Natural killer cell treated with Interleukin-12 subunit alpha and Interleukin-12 subunit beta and Interleukin-15 and Interleukin-18, amount 100 ng/mL, for 72 hours (primary cell): ENCODE measurements at regions not wholly inside any gene's neighbourhood (a gene's known extent, or its start where the extent isn't known, plus 50 kb on each side); places are given as distances from the start of the nearest gene placed in this dataset.
A peak's percentile ranks its signal among the peaks of the same experiment; 100 is the strongest.
"Not testable (repeated sequence)": the region's sequence is repeated elsewhere in the genome, so short reads cannot be mapped to it uniquely, and the experiment has no call there.

ENCODE experiments used
- ATAC-seq, 2 donors: fragments of 150-1000 bp; cut with Tn5 transposase in 1 of 2; sonication (Bioruptor Pico), chemical (Tn5 transposase) in 1 of 2; 2 replicates each; pipeline ENCODE4 v1.10.0; 2021
- DNase-seq: peaks from one replicate; pipeline ENCODE4 v3.0.0; 2022; ENCODE audit warnings: low spot score
- H3K27ac Mint-ChIP-seq, 2 donors: 1 replicate in 1 of 2; 2 replicates in 1 of 2; pipeline ENCODE4 v1.8.0; 2022; ENCODE audit warnings: mixed read lengths in 2 of 2, mild to moderate bottlenecking in 1 of 2, moderate library complexity in 1 of 2
- H3K27me3 Mint-ChIP-seq, 2 donors: 1 replicate in 1 of 2; 2 replicates in 1 of 2; pipeline ENCODE4 v1.8.0; 2022; ENCODE audit warnings: mixed read lengths in 2 of 2
- H3K36me3 Mint-ChIP-seq: one replicate; pipeline ENCODE4 v1.8.0; 2022; ENCODE audit warnings: mixed read lengths
- H3K4me1 Mint-ChIP-seq, 2 donors: 1 replicate in 1 of 2; 2 replicates in 1 of 2; pipeline ENCODE4 v1.8.0; 2022; ENCODE audit warnings: low read depth in 2 of 2, mixed read lengths in 2 of 2, mild to moderate bottlenecking in 1 of 2
- H3K4me3 Mint-ChIP-seq: one replicate; pipeline ENCODE4 v1.8.0; 2022; ENCODE audit warnings: mixed read lengths
- H3K9me3 Mint-ChIP-seq: 2 replicates; pipeline ENCODE4 v1.8.0; 2022; ENCODE audit warnings: mixed read lengths

- no peak overlapping the region for H3K27ac Mint-ChIP-seq
- H3K27me3 Mint-ChIP-seq = no peaks in the 10 kb centered on the region
- no peaks in the 10 kb centered on the region for H3K36me3 Mint-ChIP-seq
- no peaks in the 10 kb centered on the region for H3K4me1 Mint-ChIP-seq
- H3K9me3 Mint-ChIP-seq = no peaks in the 10 kb centered on the region
- no peak for DNase-seq
- no peak for ATAC-seq
- no peak overlapping the region for H3K4me3 Mint-ChIP-seq
Measured at GRCh38 chr3:171522651-171523050, 62.4 kb upstream of the TNIK start.

GRCh38 chr3:171519423-171519822 is 59.2 kb upstream of the TNIK start:
- DNase-seq, H3K27me3 Mint-ChIP-seq, H3K36me3 Mint-ChIP-seq, H3K27ac Mint-ChIP-seq, ATAC-seq, H3K4me1 Mint-ChIP-seq, H3K4me3 Mint-ChIP-seq, H3K9me3 Mint-ChIP-seq: not testable (repeated sequence)

GRCh38 chr3:171516765-171517164 is 56.6 kb upstream of the TNIK start:
- no peak overlapping the region for H3K4me3 Mint-ChIP-seq
- H3K4me1 Mint-ChIP-seq = no peaks in the 10 kb centered on the region
- H3K36me3 Mint-ChIP-seq = no peaks in the 10 kb centered on the region
- no peaks in the 10 kb centered on the region for H3K9me3 Mint-ChIP-seq
- ATAC-seq (peak in 1 of 2 donors; percentile 53), DNase-seq (no peak)
- H3K27ac Mint-ChIP-seq = no peak overlapping the region
- H3K27me3 Mint-ChIP-seq = peaks cover 0 to 2% of the 10 kb centered on the region in 2 donors

DNA sequence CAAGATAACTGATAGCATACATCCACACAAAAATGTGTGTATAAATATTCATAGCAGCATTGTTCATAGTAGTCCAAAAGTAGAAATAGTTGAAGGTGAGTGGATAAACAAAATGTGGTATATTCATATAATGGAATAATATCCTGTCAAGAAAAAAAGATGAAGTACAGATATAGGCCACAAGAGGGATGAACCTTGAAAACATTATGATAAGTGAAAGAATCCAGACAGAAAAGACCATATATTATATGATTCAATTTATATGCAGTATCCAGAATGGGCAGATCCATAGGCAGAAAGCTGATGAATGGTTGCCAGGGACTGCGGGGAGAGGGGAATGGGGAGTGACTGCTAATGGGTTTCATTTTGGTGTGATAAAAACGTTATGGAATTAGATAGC is 54.3 kb upstream of the TNIK start:
- ATAC-seq (no peak), DNase-seq (no peak)
- Mint-ChIP-seq H3K9me3 (no peaks in the 10 kb centered on the region), H3K4me3 (no peak overlapping the region), H3K27me3 (peaks cover 0 to 2% of the 10 kb centered on the region in 2 donors), H3K4me1 (no peaks in the 10 kb centered on the region), H3K36me3 (no peaks in the 10 kb centered on the region), H3K27ac (no peak overlapping the region)

DNA sequence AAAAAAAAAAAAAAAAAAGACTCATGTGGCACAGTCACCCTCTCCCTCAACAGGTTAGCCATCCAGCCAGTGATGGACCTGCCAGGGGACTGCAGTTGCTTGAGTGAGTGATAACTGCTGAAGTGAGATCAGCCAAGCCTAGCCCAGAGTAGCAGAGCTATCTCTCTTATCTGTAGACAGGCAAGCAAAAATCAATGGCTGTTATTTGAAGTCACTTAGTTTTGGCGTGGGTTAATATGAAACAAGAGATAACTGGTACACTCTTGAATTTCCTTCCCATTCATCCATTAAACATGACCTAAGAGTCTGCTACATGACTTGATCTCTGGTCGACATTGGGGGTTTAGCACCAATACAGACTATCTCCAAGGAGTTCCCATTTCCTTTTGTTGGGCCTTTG is 51.2 kb upstream of the TNIK start:
- H3K4me3 Mint-ChIP-seq = no peak overlapping the region
- no peaks in the 10 kb centered on the region for H3K9me3 Mint-ChIP-seq
- H3K36me3 Mint-ChIP-seq = no peaks in the 10 kb centered on the region
- ATAC-seq (no peak), DNase-seq (no peak)
- H3K27me3 Mint-ChIP-seq = peaks cover 0 to 2% of the 10 kb centered on the region in 2 donors
- H3K4me1 Mint-ChIP-seq = no peaks in the 10 kb centered on the region
- H3K27ac Mint-ChIP-seq = no peak overlapping the region
